CD4-positive, CD25-positive, alpha-beta regulatory T cell (primary cell): ENCODE measurements at regions not wholly inside any gene's neighbourhood (a gene's known extent, or its start where the extent isn't known, plus 50 kb on each side); places are given as distances from the start of the nearest gene placed in this dataset.

Source experiments
- ATAC-seq, 2 donors: fragments of 150-1000 bp; cut with Tn5 transposase; one replicate each; pipeline ENCODE4 v1.10.0; 2021; ENCODE audit warnings: low read depth in 2 of 2, moderate number of reproducible peaks in 2 of 2, moderate library complexity in 1 of 2
- DNase-seq, 3 donors: peaks; one replicate each; pipeline versions ENCODE4 v3.0.0 to v3.0.0-alpha.2; 2012 to 2022; ENCODE audit warnings: mixed read lengths in 1 of 3
- H3K27ac ChIP-seq: one replicate; pipeline ENCODE4 v1.7.0; 2013; ENCODE audit warnings: mild to moderate bottlenecking, low read length; ENCODE audit not compliant: insufficient read depth, poor library complexity, severe bottlenecking
- H3K27me3 ChIP-seq: one replicate; pipeline ENCODE4 v1.7.0; 2013; ENCODE audit warnings: low read length; ENCODE audit not compliant: control insufficient read depth, insufficient read depth
- H3K36me3 ChIP-seq: one replicate; pipeline ENCODE4 v1.7.0; 2013; ENCODE audit warnings: mild to moderate bottlenecking, low read length, moderate library complexity; ENCODE audit not compliant: control insufficient read depth, insufficient read depth
- H3K4me1 ChIP-seq: 2 replicates; pipeline ENCODE4 v1.7.0; 2013; ENCODE audit warnings: mild to moderate bottlenecking, low read length; ENCODE audit not compliant: insufficient read depth, control insufficient read depth, poor library complexity, severe bottlenecking
- H3K4me3 ChIP-seq: one replicate; pipeline ENCODE4 v1.7.0; 2013; ENCODE audit warnings: low read depth, mild to moderate bottlenecking, low read length, moderate library complexity
- H3K9me3 ChIP-seq, 2 experiments: 1 replicate in 1 of 2; 2 replicates in 1 of 2; pipeline ENCODE4 v1.7.0; 2013; ENCODE audit warnings: low read length in 2 of 2, mild to moderate bottlenecking in 1 of 2, moderate library complexity in 1 of 2; ENCODE audit not compliant: control insufficient read depth in 2 of 2
- H3K27ac Mint-ChIP-seq, 3 donors: one replicate each; pipeline ENCODE4 v1.8.0; 2020 to 2022; ENCODE audit warnings: mild to moderate bottlenecking in 3 of 3, mixed read lengths in 3 of 3, moderate library complexity in 2 of 3
- H3K27me3 Mint-ChIP-seq: one replicate; pipeline ENCODE4 v1.8.0; 2022; ENCODE audit warnings: mild to moderate bottlenecking, mixed read lengths
- H3K36me3 Mint-ChIP-seq: one replicate; pipeline ENCODE4 v1.8.0; 2020; ENCODE audit warnings: mixed read lengths
- H3K4me1 Mint-ChIP-seq, 4 donors: one replicate each; pipeline ENCODE4 v1.8.0; 2020 to 2022; ENCODE audit warnings: mixed read lengths in 4 of 4, mild to moderate bottlenecking in 1 of 4
- H3K4me3 Mint-ChIP-seq, 4 donors: one replicate each; pipeline ENCODE4 v1.8.0; 2020 to 2022; ENCODE audit warnings: mild to moderate bottlenecking in 4 of 4, mixed read lengths in 4 of 4, moderate library complexity in 3 of 4
- H3K9me3 Mint-ChIP-seq, 7 donors: one replicate each; pipeline ENCODE4 v1.8.0; 2020 to 2022; ENCODE audit warnings: mixed read lengths in 7 of 7, mild to moderate bottlenecking in 3 of 7, moderate library complexity in 2 of 7

DNA sequence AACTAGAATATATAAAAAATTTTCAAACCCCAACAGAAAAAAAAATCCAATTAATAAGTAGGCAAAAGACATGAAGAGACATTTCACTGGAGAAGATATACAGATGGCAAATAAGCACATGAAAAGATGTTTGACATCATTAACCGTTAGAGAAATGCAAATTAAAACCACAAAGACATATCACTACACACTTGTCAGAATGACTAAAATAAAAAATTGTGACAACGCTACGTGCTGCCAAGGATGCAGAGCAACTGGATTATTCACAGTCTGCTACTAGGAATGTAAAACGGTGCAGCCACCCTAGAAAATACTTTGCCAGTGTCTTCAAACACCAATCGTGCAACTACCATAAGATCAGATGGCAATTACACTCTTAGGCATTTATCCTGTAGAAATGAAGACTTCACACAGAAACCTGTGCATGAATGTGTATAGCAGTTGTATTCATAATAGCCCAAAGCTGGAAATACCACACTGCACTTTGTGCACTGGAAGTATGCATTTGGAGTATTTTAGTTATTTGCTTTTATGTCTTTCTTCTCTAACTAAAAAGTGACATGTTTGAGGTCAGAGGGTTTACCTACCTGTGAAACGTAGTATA lies 75.3 kb upstream of the PALMD start:
- H3K4me3 Mint-ChIP-seq = no peak overlapping the region
- DNase-seq (no peak), ATAC-seq (no peak)
- Histone ChIP-seq H3K27me3 (no peaks in the 10 kb centered on the region), H3K36me3 (no peaks in the 10 kb centered on the region), H3K9me3 (no peaks in the 10 kb centered on the region), H3K4me3 (no peak overlapping the region), H3K27ac (no peak overlapping the region), H3K4me1 (no peaks in the 10 kb centered on the region)
- H3K36me3 Mint-ChIP-seq = no peaks in the 10 kb centered on the region
- no peak overlapping the region for H3K27ac Mint-ChIP-seq
- H3K27me3 Mint-ChIP-seq = peaks cover 6% of the 10 kb centered on the region
- H3K4me1 Mint-ChIP-seq = no peaks in the 10 kb centered on the region
- peaks cover 0 to 3% (median 0%) of the 10 kb centered on the region in 7 donors for H3K9me3 Mint-ChIP-seq

DNA sequence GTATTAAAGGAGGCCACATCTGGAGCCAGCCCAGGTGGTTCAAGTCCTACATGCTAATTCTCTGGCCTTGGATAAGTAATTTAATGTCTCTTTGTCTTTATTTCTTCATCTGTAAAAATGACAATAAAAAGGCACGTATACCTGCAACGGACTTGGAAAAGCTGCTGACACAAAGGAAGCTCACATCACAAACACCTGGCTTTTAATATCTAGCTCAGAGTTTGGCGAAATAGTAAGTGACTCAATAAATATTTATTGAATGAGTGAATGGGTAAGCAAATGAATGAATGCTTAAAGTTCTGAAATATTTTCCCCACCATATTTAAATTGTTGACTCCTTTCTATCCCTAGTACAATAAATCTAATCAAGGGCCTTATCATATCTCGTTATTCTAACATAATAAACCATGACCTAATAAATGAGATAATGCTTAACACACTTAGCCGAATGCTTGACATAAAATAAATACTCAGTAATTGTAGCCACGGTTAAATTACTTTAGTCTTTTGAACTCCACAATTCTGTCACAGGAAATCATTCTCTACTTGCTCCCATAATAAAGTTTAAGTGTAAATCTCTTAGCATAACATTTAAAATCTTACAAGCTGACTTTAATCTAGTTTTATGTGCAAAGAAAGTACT lies 74.7 kb upstream of the PALMD start:
- Histone ChIP-seq H3K9me3 (no peaks in the 10 kb centered on the region), H3K4me1 (no peaks in the 10 kb centered on the region), H3K4me3 (no peak overlapping the region), H3K36me3 (no peaks in the 10 kb centered on the region), H3K27ac (no peak overlapping the region), H3K27me3 (no peaks in the 10 kb centered on the region)
- H3K4me3 Mint-ChIP-seq = no peak overlapping the region
- ATAC-seq (no peak), DNase-seq (no peak)
- no peak overlapping the region for H3K27ac Mint-ChIP-seq
- peaks cover 6% of the 10 kb centered on the region for H3K27me3 Mint-ChIP-seq
- no peaks in the 10 kb centered on the region for H3K4me1 Mint-ChIP-seq
- H3K36me3 Mint-ChIP-seq = no peaks in the 10 kb centered on the region
- H3K9me3 Mint-ChIP-seq = peaks cover 0 to 3% (median 0%) of the 10 kb centered on the region in 7 donors

DNA sequence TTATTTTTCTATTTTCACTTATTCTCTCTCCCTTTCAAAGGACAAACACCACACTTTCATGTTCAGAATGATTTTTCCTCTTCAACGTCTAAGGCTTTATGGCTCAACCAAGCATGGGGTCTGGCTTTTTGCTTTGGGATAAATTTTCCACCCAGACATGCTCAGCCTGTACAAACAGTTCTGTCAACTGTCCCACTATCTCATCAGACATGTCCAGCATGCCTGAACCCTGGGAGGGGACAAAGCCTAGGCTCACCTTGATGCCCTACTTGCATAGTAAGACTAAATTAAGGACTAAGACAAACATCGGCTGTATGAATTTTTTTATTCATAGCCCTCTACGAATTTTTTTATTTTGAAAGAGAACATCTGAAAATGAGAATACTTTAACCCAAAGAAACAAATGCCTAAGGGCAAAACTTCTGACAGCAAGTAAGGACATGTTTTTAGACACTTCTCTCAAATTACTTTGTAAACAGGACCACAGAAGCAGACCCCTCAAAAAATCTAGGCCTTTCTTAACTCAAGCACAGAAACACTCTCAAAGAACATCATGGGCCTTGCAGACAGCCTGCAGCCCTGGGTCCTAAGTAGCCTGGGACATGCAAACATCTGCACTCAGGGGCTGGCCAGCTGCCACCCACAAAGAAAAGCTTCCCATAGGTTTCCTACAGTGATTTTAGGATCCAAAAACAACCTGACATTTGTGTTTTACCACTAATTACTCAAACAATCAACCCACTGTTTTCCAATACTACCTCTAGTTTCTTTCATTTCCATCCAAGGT lies 72.3 kb upstream of the PALMD start:
- Mint-ChIP-seq H3K27ac (no peak overlapping the region), H3K4me1 (no peaks in the 10 kb centered on the region), H3K9me3 (peaks cover 0 to 3% (median 0%) of the 10 kb centered on the region in 7 donors), H3K27me3 (peaks cover 6% of the 10 kb centered on the region), H3K4me3 (peak overlapping the region in 1 of 4 donors; percentile 3), H3K36me3 (no peaks in the 10 kb centered on the region)
- DNase-seq (no peak), ATAC-seq (no peak)
- no peak overlapping the region for H3K27ac ChIP-seq
- no peaks in the 10 kb centered on the region for H3K27me3 ChIP-seq
- no peak overlapping the region for H3K4me3 ChIP-seq
- no peaks in the 10 kb centered on the region for H3K36me3 ChIP-seq
- no peaks in the 10 kb centered on the region for H3K9me3 ChIP-seq
- no peaks in the 10 kb centered on the region for H3K4me1 ChIP-seq

DNA sequence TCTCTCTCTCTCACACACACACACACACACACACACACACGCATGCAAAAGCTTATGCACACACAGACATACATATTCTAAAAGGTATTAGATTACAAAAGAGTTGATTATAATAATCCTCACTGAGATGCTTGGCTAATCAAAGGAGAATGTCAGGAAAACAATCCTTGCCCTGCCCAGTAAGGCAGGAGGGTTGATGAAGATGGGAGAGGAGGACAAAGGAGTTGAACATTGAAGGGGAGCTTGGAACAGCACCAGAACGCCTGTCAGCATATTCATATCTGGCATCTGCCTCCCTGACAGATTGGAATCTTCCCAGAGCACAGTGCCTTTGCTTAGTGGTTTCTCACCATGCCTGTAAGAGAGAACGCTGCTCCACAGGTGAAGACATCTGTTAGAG lies 68.6 kb upstream of the PALMD start:
- H3K27ac Mint-ChIP-seq = no peak overlapping the region
- H3K4me1 Mint-ChIP-seq = no peaks in the 10 kb centered on the region
- H3K36me3 Mint-ChIP-seq = no peaks in the 10 kb centered on the region
- Histone ChIP-seq H3K27me3 (no peaks in the 10 kb centered on the region), H3K4me3 (no peak overlapping the region), H3K27ac (no peak overlapping the region), H3K9me3 (no peaks in the 10 kb centered on the region), H3K36me3 (no peaks in the 10 kb centered on the region), H3K4me1 (no peaks in the 10 kb centered on the region)
- H3K27me3 Mint-ChIP-seq = no peaks in the 10 kb centered on the region
- ATAC-seq (no peak), DNase-seq (no peak)
- H3K4me3 Mint-ChIP-seq = no peak overlapping the region
- peaks cover 0 to 4% (median 0%) of the 10 kb centered on the region in 7 donors for H3K9me3 Mint-ChIP-seq

DNA sequence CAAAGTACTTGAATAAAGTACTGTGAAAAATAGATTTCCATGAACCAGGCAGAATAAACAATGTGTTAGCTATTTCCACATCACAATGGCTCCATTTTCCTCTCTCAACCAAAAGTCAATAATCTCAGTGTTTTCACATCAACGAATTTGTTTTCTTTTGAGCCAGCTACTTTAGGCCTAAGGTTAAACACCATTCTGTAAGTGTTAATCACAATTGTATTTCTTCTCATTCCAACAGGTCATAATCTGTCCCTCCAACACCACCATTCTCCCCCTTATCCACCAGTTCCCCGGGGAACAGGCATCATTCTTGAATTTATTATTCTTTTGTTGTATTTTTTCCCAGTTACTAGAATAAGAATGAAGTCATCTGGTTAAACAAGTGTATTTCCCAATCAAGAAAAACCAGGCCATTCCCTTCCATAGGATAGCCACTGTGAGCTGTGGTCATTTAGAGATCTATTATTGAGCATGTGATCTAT lies 66.2 kb upstream of the PALMD start:
- Histone ChIP-seq H3K27me3 (no peaks in the 10 kb centered on the region), H3K4me3 (no peak overlapping the region), H3K27ac (no peak overlapping the region), H3K4me1 (no peaks in the 10 kb centered on the region), H3K9me3 (no peaks in the 10 kb centered on the region), H3K36me3 (no peaks in the 10 kb centered on the region)
- Mint-ChIP-seq H3K27ac (no peak overlapping the region), H3K4me1 (no peaks in the 10 kb centered on the region), H3K36me3 (no peaks in the 10 kb centered on the region), H3K4me3 (no peak overlapping the region), H3K9me3 (peaks cover 0 to 8% (median 0%) of the 10 kb centered on the region in 7 donors), H3K27me3 (no peaks in the 10 kb centered on the region)
- DNase-seq (no peak), ATAC-seq (no peak)

DNA sequence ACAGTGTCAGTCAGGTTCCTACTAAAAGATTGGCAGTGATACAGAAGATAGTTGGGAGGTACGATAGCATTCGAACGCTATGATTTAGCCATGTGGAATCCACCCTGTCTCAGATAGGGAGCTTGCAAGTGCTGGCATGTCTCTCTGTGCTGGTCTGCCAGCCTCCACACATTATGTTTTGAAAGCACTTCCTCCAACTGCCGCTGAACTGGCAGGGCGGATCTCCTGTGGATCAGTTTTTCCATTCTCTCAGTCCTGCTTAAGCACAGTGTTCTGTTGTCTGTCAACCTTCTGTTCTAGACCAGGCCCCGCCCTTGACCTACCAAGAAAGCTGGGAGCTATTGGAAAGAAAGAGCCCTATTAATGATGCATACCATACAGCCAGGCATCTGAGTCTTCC lies 65.5 kb upstream of the PALMD start:
- Histone ChIP-seq H3K4me3 (no peak overlapping the region), H3K9me3 (no peaks in the 10 kb centered on the region), H3K27ac (no peak overlapping the region), H3K36me3 (no peaks in the 10 kb centered on the region), H3K27me3 (peaks cover 2% of the 10 kb centered on the region), H3K4me1 (no peaks in the 10 kb centered on the region)
- Mint-ChIP-seq H3K9me3 (peaks cover 0 to 8% (median 0%) of the 10 kb centered on the region in 7 donors), H3K4me1 (no peaks in the 10 kb centered on the region), H3K27ac (no peak overlapping the region), H3K36me3 (no peaks in the 10 kb centered on the region), H3K27me3 (no peaks in the 10 kb centered on the region), H3K4me3 (no peak overlapping the region)
- ATAC-seq (no peak), DNase-seq (no peak)

DNA sequence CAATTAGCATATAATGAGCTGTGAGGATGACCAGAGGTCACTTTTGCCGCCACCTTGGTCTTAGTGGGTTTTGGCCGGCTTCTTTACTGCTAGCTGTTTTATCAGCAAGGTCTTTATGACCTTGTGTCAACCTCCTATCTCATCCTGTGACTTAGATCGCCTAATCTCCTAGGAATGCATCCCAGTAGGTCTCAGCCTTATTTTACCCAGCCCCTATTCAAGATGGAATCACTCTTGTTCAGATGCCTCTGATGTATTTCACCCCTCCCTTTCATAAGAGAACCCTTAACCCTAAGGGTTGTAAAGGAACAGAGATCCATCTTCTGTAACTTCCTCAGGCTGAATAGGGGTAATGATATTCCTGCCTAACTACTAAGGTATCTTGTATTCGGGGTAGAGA lies 58.9 kb upstream of the PALMD start:
- Histone ChIP-seq H3K4me3 (no peak overlapping the region), H3K9me3 (no peaks in the 10 kb centered on the region), H3K27me3 (peaks cover 2% of the 10 kb centered on the region), H3K36me3 (no peaks in the 10 kb centered on the region), H3K4me1 (no peaks in the 10 kb centered on the region), H3K27ac (no peak overlapping the region)
- Mint-ChIP-seq H3K27me3 (peaks cover 4% of the 10 kb centered on the region), H3K36me3 (no peaks in the 10 kb centered on the region), H3K27ac (no peak overlapping the region), H3K4me3 (no peak overlapping the region), H3K9me3 (peaks cover 0 to 7% (median 0%) of the 10 kb centered on the region in 7 donors), H3K4me1 (no peaks in the 10 kb centered on the region)
- DNase-seq (no peak), ATAC-seq (no peak)
